HFFc6 (cell line): ENCODE measurements at regions not wholly inside any gene's neighbourhood (a gene's known extent, or its start where the extent isn't known, plus 50 kb on each side); places are given as distances from the start of the nearest gene placed in this dataset.

Experiments
- DNase-seq: peaks from one replicate; pipeline ENCODE4 v3.0.0-alpha.2; 2018
- H3K27ac Mint-ChIP-seq: 2 replicates; pipeline ENCODE4 v1.8.0; 2020; ENCODE audit warnings: mild to moderate bottlenecking, mixed read lengths
- H3K27me3 Mint-ChIP-seq: 2 replicates; pipeline ENCODE4 v1.8.0; 2021; ENCODE audit warnings: mild to moderate bottlenecking, moderate library complexity, mixed read lengths; ENCODE audit not compliant: insufficient read depth
- H3K36me3 Mint-ChIP-seq: 2 replicates; pipeline ENCODE4 v1.8.0; 2021; ENCODE audit warnings: low read depth, mixed read lengths
- H3K4me1 Mint-ChIP-seq: 2 replicates; pipeline ENCODE4 v1.8.0; 2020; ENCODE audit warnings: low read depth, mixed read lengths
- H3K4me3 Mint-ChIP-seq: 2 replicates; pipeline ENCODE4 v1.8.0; 2020; ENCODE audit warnings: mild to moderate bottlenecking, moderate library complexity, mixed read lengths
- H3K9me3 Mint-ChIP-seq: 2 replicates; pipeline ENCODE4 v1.8.0; 2020; ENCODE audit warnings: mild to moderate bottlenecking, mixed read lengths
- TF ChIP-seq, protein P1 (sequence below): fragments of 200-600 bp; sonication (generic); IDR thresholded peaks from 2 replicates; pipeline ENCODE4 v1.5.0; 2021; ENCODE audit warnings: antibody characterized with exemption, mild to moderate bottlenecking

DNA sequence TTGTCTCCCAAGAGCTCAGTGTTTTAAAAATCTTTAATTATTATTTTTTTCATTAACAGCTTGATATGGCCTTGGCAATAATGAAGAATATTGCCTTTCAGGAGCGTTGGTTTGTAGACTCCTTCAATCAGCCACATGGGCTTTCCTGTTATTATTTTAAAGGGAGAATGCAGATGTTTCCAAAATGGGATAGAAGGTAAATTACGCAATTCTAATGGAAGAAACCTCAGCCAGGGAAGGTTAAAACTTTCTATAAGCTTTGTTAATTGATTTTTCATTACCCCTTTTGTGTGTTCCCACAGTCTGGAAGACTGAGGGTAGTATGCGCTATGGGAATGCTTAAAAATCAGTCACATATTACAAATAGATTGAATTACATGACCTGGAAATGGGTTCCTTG lies 188.4 kb upstream of the NAV3 start:
- no peaks in the 10 kb centered on the region for H3K9me3 Mint-ChIP-seq
- H3K27ac Mint-ChIP-seq: no peak overlapping the region
- no peak for DNase-seq
- H3K4me1 Mint-ChIP-seq: no peaks in the 10 kb centered on the region
- TF ChIP-seq, protein P1, sequence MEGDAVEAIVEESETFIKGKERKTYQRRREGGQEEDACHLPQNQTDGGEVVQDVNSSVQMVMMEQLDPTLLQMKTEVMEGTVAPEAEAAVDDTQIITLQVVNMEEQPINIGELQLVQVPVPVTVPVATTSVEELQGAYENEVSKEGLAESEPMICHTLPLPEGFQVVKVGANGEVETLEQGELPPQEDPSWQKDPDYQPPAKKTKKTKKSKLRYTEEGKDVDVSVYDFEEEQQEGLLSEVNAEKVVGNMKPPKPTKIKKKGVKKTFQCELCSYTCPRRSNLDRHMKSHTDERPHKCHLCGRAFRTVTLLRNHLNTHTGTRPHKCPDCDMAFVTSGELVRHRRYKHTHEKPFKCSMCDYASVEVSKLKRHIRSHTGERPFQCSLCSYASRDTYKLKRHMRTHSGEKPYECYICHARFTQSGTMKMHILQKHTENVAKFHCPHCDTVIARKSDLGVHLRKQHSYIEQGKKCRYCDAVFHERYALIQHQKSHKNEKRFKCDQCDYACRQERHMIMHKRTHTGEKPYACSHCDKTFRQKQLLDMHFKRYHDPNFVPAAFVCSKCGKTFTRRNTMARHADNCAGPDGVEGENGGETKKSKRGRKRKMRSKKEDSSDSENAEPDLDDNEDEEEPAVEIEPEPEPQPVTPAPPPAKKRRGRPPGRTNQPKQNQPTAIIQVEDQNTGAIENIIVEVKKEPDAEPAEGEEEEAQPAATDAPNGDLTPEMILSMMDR: no peak
- no peak overlapping the region for H3K4me3 Mint-ChIP-seq
- peaks cover 9% of the 10 kb centered on the region; the same call in 1 of the 2 replicates for H3K27me3 Mint-ChIP-seq
- no peaks in the 10 kb centered on the region for H3K36me3 Mint-ChIP-seq

DNA sequence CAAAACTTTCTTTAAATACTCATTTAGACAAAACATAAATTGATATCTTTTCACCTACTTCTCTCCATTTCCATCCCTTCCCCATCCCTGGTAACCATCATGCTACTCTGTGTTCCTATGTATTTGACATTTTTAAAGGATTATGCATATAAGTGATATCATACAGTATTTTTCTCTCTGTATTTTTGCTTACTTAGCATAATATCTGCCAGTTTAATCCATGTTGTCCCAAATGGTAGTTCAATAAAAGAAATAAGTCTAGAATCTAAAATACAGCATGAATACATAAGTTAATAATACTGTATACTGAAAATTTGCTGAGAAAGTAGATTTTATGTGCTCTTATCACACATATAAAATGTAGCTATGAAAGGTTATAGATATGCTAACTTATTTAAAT lies 190.3 kb upstream of the NAV3 start:
- H3K4me3 Mint-ChIP-seq: no peak overlapping the region
- TF ChIP-seq, protein P1: no peak
- H3K27me3 Mint-ChIP-seq: peaks cover 9% of the 10 kb centered on the region; the same call in 1 of the 2 replicates
- no peaks in the 10 kb centered on the region for H3K36me3 Mint-ChIP-seq
- no peak for DNase-seq
- H3K27ac Mint-ChIP-seq: no peak overlapping the region
- H3K9me3 Mint-ChIP-seq: no peaks in the 10 kb centered on the region
- H3K4me1 Mint-ChIP-seq: no peaks in the 10 kb centered on the region

DNA sequence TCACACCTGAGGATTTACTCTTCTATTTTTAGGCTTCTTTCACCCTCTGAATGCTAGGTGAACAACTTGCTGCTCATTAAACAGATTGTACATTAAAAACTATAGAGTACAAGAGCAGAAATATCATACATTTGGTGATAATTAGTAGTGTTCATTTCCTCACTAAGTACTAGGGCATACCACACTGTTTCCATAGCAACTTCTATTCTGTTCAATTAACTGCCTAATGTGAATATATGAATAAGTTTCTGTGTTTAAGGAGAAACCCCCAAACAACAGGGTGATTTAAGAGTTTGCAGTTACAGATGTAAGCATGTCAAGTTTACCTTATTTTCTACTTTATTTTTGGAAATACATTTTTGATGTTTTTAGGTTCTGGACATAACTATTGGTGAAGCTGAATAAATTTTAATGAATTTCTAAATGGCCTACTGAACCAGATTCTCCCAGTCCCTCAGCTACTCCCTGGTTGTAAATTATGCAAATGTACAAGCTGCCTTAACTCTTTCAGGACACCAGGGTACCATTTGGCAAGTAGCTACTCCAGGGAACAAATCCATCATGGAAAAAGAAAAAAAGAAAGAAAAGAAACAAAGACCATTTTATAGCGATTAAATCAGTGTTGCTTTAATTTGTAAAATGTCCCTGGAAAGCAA lies 199.8 kb upstream of the NAV3 start:
- no peaks in the 10 kb centered on the region for H3K9me3 Mint-ChIP-seq
- no peak overlapping the region for H3K4me3 Mint-ChIP-seq
- TF ChIP-seq, protein P1: no peak

DNA sequence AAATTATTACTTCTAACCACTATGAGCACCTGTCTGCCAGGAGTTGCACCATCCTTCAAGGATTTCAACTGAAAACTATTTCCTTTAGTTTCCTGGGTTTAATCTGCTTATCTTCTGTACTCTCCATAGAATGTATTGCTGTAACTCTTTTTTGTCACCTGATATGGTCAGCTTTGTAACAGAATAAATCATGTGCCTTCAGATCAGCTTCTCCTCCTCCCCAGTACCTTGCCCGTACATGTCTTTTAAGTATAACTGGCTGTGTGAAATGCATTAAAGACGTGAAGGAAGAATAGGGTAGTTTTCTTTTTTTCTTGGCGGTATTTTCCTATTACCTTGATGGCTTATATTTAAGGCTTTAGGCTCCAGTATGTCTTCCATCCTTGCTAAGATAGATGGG lies 200.3 kb upstream of the NAV3 start:
- H3K27me3 Mint-ChIP-seq: peaks cover 1% of the 10 kb centered on the region; the same call in 1 of the 2 replicates
- H3K9me3 Mint-ChIP-seq: no peaks in the 10 kb centered on the region
- peaks cover 10% of the 10 kb centered on the region for H3K4me1 Mint-ChIP-seq
- no peak overlapping the region for H3K4me3 Mint-ChIP-seq
- DNase-seq: no peak
- H3K36me3 Mint-ChIP-seq: no peaks in the 10 kb centered on the region
- H3K27ac Mint-ChIP-seq: no peak overlapping the region
- TF ChIP-seq, protein P1: no peak

More for the DNA sequence above, 199.8 kb upstream of the NAV3 start:
- Mint-ChIP-seq H3K27ac (no peak overlapping the region), H3K27me3 (peaks cover 1% of the 10 kb centered on the region; the same call in 1 of the 2 replicates), H3K36me3 (no peaks in the 10 kb centered on the region), H3K4me1 (peaks cover 4% of the 10 kb centered on the region)
- DNase-seq: no peak

DNA sequence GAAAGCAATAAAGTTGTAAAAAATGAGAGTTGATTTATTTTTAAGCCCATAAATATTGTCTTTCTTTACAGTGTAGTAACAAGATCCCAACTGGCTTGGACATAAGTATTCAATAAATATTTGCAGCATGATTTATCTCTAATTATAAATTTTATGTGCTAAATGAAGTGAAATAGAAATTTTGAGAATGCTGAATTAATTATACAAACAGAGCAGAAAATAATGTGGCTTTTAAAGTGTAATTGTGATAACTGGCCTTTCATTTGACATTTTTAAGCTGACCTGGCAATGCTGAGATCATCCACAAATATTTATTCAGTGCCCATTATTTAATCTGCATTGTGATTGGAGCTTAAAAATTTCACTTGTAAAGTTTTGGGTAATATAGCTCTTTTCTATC lies 201.6 kb upstream of the NAV3 start:
- Mint-ChIP-seq H3K4me3 (no peak overlapping the region), H3K9me3 (no peaks in the 10 kb centered on the region), H3K36me3 (no peaks in the 10 kb centered on the region), H3K27ac (no peak overlapping the region), H3K4me1 (peaks cover 19% of the 10 kb centered on the region), H3K27me3 (peaks cover 1% of the 10 kb centered on the region; the same call in 1 of the 2 replicates)
- TF ChIP-seq, protein P1: no peak
- no peak for DNase-seq
